Trophoblast cell (in vitro differentiated cells and primary cell): ENCODE measurements at regions not wholly inside any gene's neighbourhood (a gene's known extent, or its start where the extent isn't known, plus 50 kb on each side); places are given as distances from the start of the nearest gene placed in this dataset.

Experiments
- DNase-seq, 2 donors: peaks; one replicate each; pipeline ENCODE4 v3.0.0-alpha.2; 2016
- H2AFZ ChIP-seq: 2 replicates; pipeline ENCODE4 v1.6.1; 2013; ENCODE audit warnings: low read length, moderate library complexity, mild to moderate bottlenecking; ENCODE audit not compliant: insufficient read depth, poor library complexity
- H2AK5ac ChIP-seq: 2 replicates; pipeline ENCODE4 v1.6.1; 2013; ENCODE audit warnings: mild to moderate bottlenecking, low read length
- H2BK120ac ChIP-seq: 2 replicates; pipeline ENCODE4 v1.6.1; 2013; ENCODE audit warnings: low read length, mild to moderate bottlenecking, moderate library complexity; ENCODE audit not compliant: insufficient read depth, poor library complexity
- H2BK12ac ChIP-seq: 2 replicates; pipeline ENCODE4 v1.6.1; 2013; ENCODE audit warnings: mild to moderate bottlenecking, low read length, moderate library complexity
- H2BK5ac ChIP-seq: 2 replicates; pipeline ENCODE4 v1.6.1; 2013; ENCODE audit warnings: low read length, low read depth, moderate library complexity, mild to moderate bottlenecking; ENCODE audit not compliant: poor library complexity
- H3K14ac ChIP-seq: 2 replicates; pipeline ENCODE4 v1.6.1; 2013; ENCODE audit warnings: mild to moderate bottlenecking, low read length
- H3K18ac ChIP-seq: 2 replicates; pipeline ENCODE4 v1.6.1; 2013; ENCODE audit warnings: mild to moderate bottlenecking, low read length
- H3K23ac ChIP-seq: 2 replicates; pipeline ENCODE4 v1.6.1; 2013; ENCODE audit warnings: low read length
- H3K27ac ChIP-seq: 2 replicates; pipeline ENCODE4 v1.5.1; 2013; ENCODE audit warnings: low read depth, mild to moderate bottlenecking, inconsistent platforms, low read length, moderate library complexity
- H3K27me3 ChIP-seq: 2 replicates; pipeline ENCODE4 v1.6.1; 2013; ENCODE audit warnings: inconsistent platforms, mild to moderate bottlenecking, low read length, moderate library complexity; ENCODE audit not compliant: insufficient read depth
- H3K36me3 ChIP-seq, 2 experiments: 1 replicate in 1 of 2; 2 replicates in 1 of 2; pipeline ENCODE4 v1.6.1; 2013; ENCODE audit warnings: low read length in 2 of 2, mild to moderate bottlenecking in 2 of 2, moderate library complexity in 1 of 2; ENCODE audit not compliant: insufficient read depth in 2 of 2, control insufficient read depth in 1 of 2
- H3K4ac ChIP-seq: 2 replicates; pipeline ENCODE4 v1.6.1; 2013; ENCODE audit warnings: low read depth, mild to moderate bottlenecking, low read length, moderate library complexity
- H3K4me1 ChIP-seq, 2 experiments: 1 replicate in 1 of 2; 2 replicates in 1 of 2; pipeline ENCODE4 v1.6.1; 2013; ENCODE audit warnings: low read length in 2 of 2, mild to moderate bottlenecking in 2 of 2, moderate library complexity in 1 of 2; ENCODE audit not compliant: insufficient read depth in 2 of 2, control insufficient read depth in 1 of 2
- H3K4me2 ChIP-seq: 2 replicates; pipeline ENCODE4 v1.6.1; 2013; ENCODE audit warnings: inconsistent platforms, mild to moderate bottlenecking, low read length, moderate library complexity
- H3K4me3 ChIP-seq: 2 replicates; pipeline ENCODE4 v1.5.1; 2013; ENCODE audit warnings: mild to moderate bottlenecking, low read depth, low read length, inconsistent platforms
- H3K79me1 ChIP-seq: one replicate; pipeline ENCODE4 v1.6.1; 2013; ENCODE audit warnings: low read length
- H3K79me2 ChIP-seq: 2 replicates; pipeline ENCODE4 v1.6.1; 2013; ENCODE audit warnings: low read length, mild to moderate bottlenecking; ENCODE audit not compliant: control insufficient read depth, insufficient read depth, poor library complexity
- H3K9ac ChIP-seq: 2 replicates; pipeline ENCODE4 v1.6.1; 2013; ENCODE audit warnings: mild to moderate bottlenecking, low read length
- H3K9me3 ChIP-seq: 2 replicates; pipeline ENCODE4 v1.6.1; 2013; ENCODE audit warnings: low read depth, mild to moderate bottlenecking, control low read depth, inconsistent platforms, low read length; ENCODE audit not compliant: insufficient read depth
- H4K12ac ChIP-seq: 2 replicates; pipeline ENCODE4 v1.6.1; 2013; ENCODE audit warnings: low read depth, mild to moderate bottlenecking, low read length, moderate library complexity
- H4K8ac ChIP-seq: 2 replicates; pipeline ENCODE4 v1.6.1; 2013; ENCODE audit warnings: low read depth, mild to moderate bottlenecking, low read length, moderate library complexity
- H4K91ac ChIP-seq: one replicate; pipeline ENCODE4 v1.6.1; 2013; ENCODE audit warnings: low read depth, mild to moderate bottlenecking, low read length, moderate library complexity
- WGBS: extraction: QIAGEN DNeasy Blood & Tissue Kit; methylation state at CpG from one replicate; pipeline ENCODE4 v1.1.7; 2013; ENCODE audit warnings: missing lambda C conversion rate; ENCODE audit not compliant: insufficient read length, insufficient coverage; ENCODE audit errors: extremely low coverage; 5-methylcytosine and 5-hydroxymethylcytosine counted together

DNA sequence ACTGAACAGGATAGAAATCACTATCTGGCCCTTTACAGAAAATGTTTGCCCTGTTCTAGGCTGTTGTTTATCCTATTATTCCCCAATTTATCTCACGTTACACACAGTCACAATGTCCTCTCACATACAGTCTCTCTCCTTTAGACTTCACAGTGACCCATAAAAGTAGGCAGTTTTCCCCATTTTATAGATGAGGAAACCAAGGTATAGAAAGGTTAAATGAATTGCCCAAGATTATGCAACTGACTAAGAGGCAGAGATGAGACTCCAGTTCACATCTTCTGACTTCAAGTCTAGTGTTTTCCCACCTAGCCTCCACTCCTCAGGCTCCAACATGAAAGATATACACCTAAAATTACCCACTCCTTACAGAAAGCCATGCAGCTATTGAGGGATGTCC lies 99.3 kb upstream of the PLCL2 start:
- H2AFZ ChIP-seq: no peak overlapping the region
- H2BK12ac ChIP-seq: no peak overlapping the region
- H3K79me2 ChIP-seq: peaks cover 2% of the 10 kb centered on the region
- H3K4ac ChIP-seq: no peak overlapping the region
- no peaks in the 10 kb centered on the region for H3K36me3 ChIP-seq
- H3K23ac ChIP-seq: no peak overlapping the region
- no peaks in the 10 kb centered on the region for H3K4me1 ChIP-seq
- no peak overlapping the region for H3K4me2 ChIP-seq
- H3K9ac ChIP-seq: no peak overlapping the region
- no peak overlapping the region for H2AK5ac ChIP-seq
- H4K8ac ChIP-seq: no peak overlapping the region
- H3K79me1 ChIP-seq: peaks cover 1% of the 10 kb centered on the region
- peak overlapping the region; percentile 46 for H2BK120ac ChIP-seq
- no peak overlapping the region for H3K27ac ChIP-seq
- no peak overlapping the region for H4K91ac ChIP-seq
- H3K4me3 ChIP-seq: no peak overlapping the region
- no CpG with 5 or more reads among the region's 1 CpG for WGBS
- H3K9me3 ChIP-seq: no peaks in the 10 kb centered on the region
- peak in 1 of 2 donors; percentile 55 for DNase-seq
- H2BK5ac ChIP-seq: no peak overlapping the region
- H4K12ac ChIP-seq: no peak overlapping the region
- no peaks in the 10 kb centered on the region for H3K27me3 ChIP-seq
- H3K18ac ChIP-seq: no peak overlapping the region
- H3K14ac ChIP-seq: no peak overlapping the region

DNA sequence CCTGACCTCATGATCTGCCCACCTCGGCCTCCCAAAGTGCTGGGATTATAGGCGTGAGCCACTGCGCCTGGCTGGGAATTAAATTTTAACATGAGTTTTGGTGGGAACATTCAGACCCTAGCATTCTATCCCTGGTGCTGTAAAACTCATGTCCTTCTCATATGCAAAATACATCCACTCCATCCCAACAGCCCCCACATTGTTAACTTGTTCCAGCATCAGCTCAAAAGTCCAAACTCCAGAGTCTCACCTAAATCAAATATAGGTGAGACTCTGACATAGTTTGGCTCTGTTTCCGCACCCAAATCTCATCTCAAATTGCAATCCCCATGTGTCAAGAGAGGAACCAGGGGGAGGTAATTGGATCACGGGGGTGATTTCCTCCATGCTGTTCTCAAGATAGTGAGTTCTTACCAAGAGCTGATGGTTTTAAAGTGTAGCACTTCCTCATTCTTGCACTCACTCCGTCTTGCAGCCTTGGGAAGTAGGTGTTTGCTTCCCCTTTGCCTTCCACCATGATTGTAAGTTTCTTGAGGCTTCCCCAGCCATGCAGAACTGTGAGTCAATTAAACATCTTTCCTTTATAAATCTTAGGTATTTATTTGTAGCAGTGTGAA lies 96.2 kb upstream of the PLCL2 start:
- Histone ChIP-seq H3K79me2 (no peaks in the 10 kb centered on the region), H2BK5ac (no peak overlapping the region), H3K23ac (no peak overlapping the region), H3K4me1 (no peaks in the 10 kb centered on the region), H3K4ac (no peak overlapping the region), H2BK12ac (no peak overlapping the region), H3K9ac (no peak overlapping the region), H3K14ac (no peak overlapping the region), H3K9me3 (no peaks in the 10 kb centered on the region), H2AFZ (no peak overlapping the region), H3K79me1 (peaks cover 1% of the 10 kb centered on the region), H4K12ac (no peak overlapping the region), H3K4me2 (no peak overlapping the region), H4K91ac (no peak overlapping the region), H3K27me3 (no peaks in the 10 kb centered on the region), H2AK5ac (no peak overlapping the region), H4K8ac (no peak overlapping the region), H2BK120ac (no peak overlapping the region), H3K36me3 (no peaks in the 10 kb centered on the region), H3K4me3 (no peak overlapping the region), H3K27ac (no peak overlapping the region), H3K18ac (no peak overlapping the region)
- DNase-seq: peak in 1 of 2 donors; percentile 37
- no CpG with 5 or more reads among the region's 6 CpGs for WGBS

DNA sequence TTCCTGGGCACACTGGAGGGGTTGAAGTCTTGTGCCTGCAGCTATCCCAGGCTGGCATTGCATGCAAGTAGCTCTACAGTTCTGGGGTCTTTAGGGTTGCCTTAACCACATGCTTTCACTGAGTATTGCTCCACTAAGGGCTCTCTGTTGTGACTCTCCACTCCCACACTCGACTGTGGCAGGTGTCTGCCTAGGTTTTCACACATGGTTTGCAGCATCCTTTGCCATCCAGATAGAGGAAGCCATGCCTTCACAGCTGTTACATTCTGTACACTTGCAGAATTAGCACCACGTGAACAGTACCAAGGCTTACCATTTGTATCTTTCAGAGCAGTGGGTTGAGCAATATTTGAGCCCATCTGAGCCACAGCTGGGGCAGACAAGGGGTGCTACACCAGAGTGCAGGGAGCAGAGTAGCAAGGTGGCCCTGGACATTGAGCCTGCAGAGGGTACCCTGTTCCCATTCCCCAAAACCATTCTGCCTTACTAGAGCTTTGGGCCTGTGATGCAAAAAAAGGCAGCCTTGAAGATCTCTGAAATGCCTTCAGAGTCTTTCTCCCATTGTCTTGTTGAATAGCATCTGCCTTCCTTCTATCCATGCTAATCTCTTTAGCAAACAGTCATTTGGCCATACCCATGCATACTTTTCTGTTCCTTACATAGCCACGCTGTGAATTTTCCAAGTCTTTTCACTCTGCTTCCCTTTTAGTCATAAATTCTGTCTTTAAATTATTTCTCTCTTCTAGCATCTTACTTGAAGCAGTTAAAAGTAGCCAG lies 95.2 kb upstream of the PLCL2 start:
- H3K27ac ChIP-seq: no peak overlapping the region
- no peak overlapping the region for H3K23ac ChIP-seq
- no peak overlapping the region for H3K18ac ChIP-seq
- H3K36me3 ChIP-seq: no peaks in the 10 kb centered on the region
- no peak overlapping the region for H4K12ac ChIP-seq
- no peak overlapping the region for H2AFZ ChIP-seq
- H4K91ac ChIP-seq: no peak overlapping the region
- H3K4me2 ChIP-seq: no peak overlapping the region
- H3K27me3 ChIP-seq: no peaks in the 10 kb centered on the region
- H2AK5ac ChIP-seq: no peak overlapping the region
- H3K4ac ChIP-seq: no peak overlapping the region
- no peak for DNase-seq
- no peaks in the 10 kb centered on the region for H3K79me1 ChIP-seq
- no peak overlapping the region for H2BK5ac ChIP-seq
- H2BK120ac ChIP-seq: no peak overlapping the region
- WGBS: no CpG with 5 or more reads among the region's 3 CpGs
- no peaks in the 10 kb centered on the region for H3K9me3 ChIP-seq
- no peak overlapping the region for H3K14ac ChIP-seq
- no peaks in the 10 kb centered on the region for H3K4me1 ChIP-seq
- no peak overlapping the region for H2BK12ac ChIP-seq
- H3K4me3 ChIP-seq: no peak overlapping the region
- H3K79me2 ChIP-seq: no peaks in the 10 kb centered on the region
- no peak overlapping the region for H4K8ac ChIP-seq
- no peak overlapping the region for H3K9ac ChIP-seq

DNA sequence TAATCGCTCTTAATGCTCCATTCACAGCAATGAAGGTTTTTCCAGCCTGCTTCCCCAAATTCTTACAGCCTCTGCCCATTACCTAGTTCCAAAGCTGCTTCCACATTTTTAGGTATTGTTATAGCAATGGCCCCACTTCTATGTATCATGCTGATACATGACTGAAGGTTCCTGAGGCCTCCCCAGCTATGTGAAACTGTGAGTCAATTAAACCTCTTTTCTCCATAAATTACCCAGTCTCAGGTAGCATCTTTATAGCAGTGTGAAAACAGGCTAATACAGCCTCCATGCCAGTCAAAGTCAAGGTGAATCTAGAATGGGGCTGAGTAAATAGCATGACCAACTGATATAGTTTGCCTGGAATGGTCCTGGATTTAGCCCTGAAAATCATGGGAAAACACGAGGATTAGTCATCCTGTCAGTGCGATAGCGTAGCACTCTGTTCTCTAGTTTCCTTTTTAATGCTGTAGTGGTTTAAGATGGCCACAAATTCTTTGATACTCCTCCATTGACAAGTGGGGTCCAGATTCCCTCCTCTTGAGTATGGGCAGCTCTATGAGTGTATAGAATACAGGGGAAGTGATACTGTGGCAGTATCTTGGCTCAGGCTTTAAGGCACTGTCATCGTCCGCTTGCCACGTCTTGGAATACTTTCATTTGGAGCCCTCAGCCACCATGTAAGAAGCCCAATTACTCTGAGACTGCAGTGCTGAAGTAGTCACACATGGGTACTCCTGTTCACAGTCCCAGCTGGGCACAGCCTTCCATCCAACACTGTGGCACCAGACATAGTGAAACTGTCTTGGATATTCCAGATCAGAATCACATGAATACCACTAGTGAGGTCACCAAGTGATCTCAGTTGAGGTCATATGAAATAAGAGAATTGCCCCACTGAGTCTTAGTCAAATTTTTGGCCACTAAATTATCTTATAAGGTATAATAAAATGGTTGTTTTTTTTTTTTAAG lies 94.0 kb upstream of the PLCL2 start:
- H3K14ac ChIP-seq: no peak overlapping the region
- peak; percentile 46 to 73 for DNase-seq
- no peak overlapping the region for H2BK12ac ChIP-seq
- no peaks in the 10 kb centered on the region for H3K79me2 ChIP-seq
- H3K9ac ChIP-seq: no peak overlapping the region
- no peak overlapping the region for H4K8ac ChIP-seq
- no peak overlapping the region for H4K91ac ChIP-seq
- no peaks in the 10 kb centered on the region for H3K9me3 ChIP-seq
- H3K27ac ChIP-seq: no peak overlapping the region
- H3K18ac ChIP-seq: no peak overlapping the region
- no peak overlapping the region for H3K4me2 ChIP-seq
- no peaks in the 10 kb centered on the region for H3K4me1 ChIP-seq
- no peaks in the 10 kb centered on the region for H3K36me3 ChIP-seq
- no CpG with 5 or more reads among the region's 7 CpGs for WGBS
- H3K23ac ChIP-seq: no peak overlapping the region
- no peak overlapping the region for H4K12ac ChIP-seq
- no peaks in the 10 kb centered on the region for H3K79me1 ChIP-seq
- no peaks in the 10 kb centered on the region for H3K27me3 ChIP-seq
- H2BK120ac ChIP-seq: no peak overlapping the region
- no peak overlapping the region for H2BK5ac ChIP-seq
- H3K4me3 ChIP-seq: no peak overlapping the region
- no peak overlapping the region for H3K4ac ChIP-seq
- H2AK5ac ChIP-seq: peak overlapping the region; percentile 29
- no peak overlapping the region for H2AFZ ChIP-seq
